Myocyte (in vitro differentiated cells): ENCODE measurements at regions not wholly inside any gene's neighbourhood (a gene's known extent, or its start where the extent isn't known, plus 50 kb on each side); places are given as distances from the start of the nearest gene placed in this dataset.
A peak's percentile ranks its signal among the peaks of the same experiment; 100 is the strongest.

Experiments
- DNase-seq: peaks from one replicate; pipeline ENCODE4 v3.0.0-alpha.2; 2012; ENCODE audit warnings: low read depth

GRCh38 chr4:123974386-123975149, 578.0 kb downstream of the SPRY1 start:
- DNase-seq: no peak

GRCh38 chr4:123976285-123976684, 579.7 kb downstream of the SPRY1 start:
- DNase-seq: peak; percentile 58

GRCh38 chr4:123976819-123977218, 580.2 kb downstream of the SPRY1 start:
- DNase-seq: no peak

DNA sequence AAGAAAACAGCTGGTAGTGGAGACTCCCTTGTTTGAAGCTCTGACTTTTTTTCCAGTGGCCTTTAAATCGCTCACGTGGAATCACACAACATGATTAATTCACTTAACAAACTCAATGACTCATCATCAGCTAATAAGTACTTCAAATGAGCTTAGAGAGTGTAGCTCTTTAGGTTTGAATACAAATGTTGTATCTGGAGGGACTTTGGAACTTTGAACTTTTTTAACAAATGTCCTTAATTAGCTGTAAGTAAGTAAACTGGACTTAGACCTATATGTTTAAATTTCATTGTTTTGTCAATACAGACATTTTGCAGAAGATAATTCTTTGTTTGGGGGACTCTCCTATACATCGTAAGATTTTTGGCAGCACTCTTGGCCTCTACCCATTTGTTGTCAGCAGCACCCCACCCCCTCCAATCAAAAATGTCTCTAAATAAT, 581.1 kb downstream of the SPRY1 start:
- peak; percentile 40 for DNase-seq

- DNase-seq: no peak
Measured at GRCh38 chr4:123978637-123979036, 582.0 kb downstream of the SPRY1 start.

- DNase-seq: no peak
Measured at GRCh38 chr4:123980736-123981300, 584.2 kb downstream of the SPRY1 start.

DNA sequence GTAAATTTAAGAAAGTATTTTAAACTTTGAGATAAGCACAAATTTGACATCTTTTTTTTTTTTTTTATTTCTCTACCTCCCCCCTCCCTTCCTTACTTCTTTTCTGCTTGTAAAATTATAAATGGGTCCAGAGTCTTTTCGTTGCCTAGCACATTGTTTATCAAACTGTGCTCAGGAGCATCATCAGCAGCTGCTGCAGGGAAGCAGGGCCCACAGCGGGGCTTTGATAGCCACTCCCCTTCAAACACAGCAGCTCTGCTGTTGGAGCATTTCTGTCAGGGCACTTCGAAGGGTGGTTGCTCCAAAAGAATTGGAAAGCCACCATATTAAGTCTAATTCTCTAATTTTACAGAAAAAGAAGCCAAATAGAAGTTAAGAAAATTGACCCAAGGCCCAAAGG, 588.3 kb downstream of the SPRY1 start:
- peak; percentile 32 for DNase-seq

DNA sequence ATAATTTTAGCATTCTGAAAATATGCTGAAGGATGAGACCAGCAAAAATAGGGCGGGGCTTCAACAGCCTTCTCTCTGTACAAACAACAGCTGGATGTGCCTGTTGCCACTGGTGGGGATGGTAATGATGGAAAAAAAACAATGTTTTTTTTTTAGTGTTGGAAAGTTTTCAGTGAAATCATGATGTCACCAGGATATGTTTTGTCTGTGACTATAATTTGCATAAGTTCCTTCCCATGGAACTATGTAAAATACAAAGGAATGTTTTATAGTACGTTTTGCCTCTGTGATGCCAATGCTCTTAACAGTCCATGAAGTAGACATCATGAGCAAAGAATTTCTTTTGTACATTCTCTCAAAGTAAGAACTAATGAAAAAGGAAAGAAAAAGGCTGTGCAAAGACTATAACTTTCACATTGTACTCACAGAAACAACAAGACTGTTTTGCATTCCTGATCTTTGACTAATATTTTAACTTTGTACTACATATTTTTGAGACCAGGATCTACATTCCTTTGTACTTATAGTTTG, 589.7 kb downstream of the SPRY1 start:
- DNase-seq: peak; percentile 94

GRCh38 chr4:123987408-123987807, 590.8 kb downstream of the SPRY1 start:
- DNase-seq: peak; percentile 17

GRCh38 chr4:123990310-123990870, 593.8 kb downstream of the SPRY1 start:
- no peak for DNase-seq

DNA sequence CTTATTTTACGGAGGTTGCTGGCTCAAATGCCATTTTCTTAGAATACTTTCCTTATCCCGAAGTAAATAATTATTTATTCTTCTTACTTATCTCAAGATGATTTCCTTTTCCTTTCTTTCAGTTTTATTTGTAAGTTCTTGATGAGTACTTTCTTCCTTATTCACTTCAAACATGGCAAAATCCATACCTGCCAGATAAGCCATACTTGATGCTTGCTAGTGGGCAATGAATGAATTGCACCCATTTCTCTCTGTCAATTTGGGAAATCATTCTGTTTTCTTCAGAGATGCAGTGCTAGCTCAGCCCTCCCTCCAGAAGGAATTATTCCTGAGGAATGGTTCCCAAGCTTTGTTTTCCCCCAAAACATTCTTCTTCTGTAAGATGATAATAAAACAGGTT, 598.3 kb downstream of the SPRY1 start:
- DNase-seq: no peak

GRCh38 chr4:123995936-123996335, 599.3 kb downstream of the SPRY1 start:
- peak; percentile 89 for DNase-seq

- peak; percentile 87 for DNase-seq
Measured at GRCh38 chr4:123996718-123997510, 600.3 kb downstream of the SPRY1 start.

DNA sequence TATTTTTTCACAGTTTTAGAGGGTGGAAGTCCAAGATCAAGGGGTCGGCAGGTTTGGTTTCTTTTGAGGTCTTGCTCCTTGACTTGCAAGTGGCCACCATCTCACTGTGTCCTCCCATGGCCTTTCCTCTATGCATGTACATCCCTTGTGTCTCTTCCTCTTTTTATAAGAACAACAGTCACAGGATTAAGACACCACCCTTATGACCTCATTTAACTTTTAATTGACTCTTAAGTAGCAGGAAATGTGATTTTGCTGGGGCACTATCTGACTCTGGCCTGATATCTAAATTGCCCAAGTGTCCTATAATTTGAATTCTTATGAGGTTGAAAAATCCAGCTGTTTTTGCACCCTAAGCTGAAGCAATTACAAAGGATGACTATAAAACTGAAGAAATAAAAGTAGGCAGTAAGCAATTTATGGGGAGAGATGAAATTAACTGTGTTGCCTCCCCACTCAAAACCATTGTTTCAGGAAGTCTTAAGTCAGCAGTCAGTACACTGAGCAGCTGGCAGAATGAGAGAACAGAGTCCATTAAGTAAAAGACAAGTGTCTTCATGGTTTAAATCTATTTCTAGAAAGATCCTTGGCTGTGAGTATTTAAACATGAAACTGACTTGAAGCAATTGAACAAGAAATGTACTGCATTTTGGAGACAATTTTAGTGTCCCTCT, 601.3 kb downstream of the SPRY1 start:
- no peak for DNase-seq

- no peak for DNase-seq
Measured at GRCh38 chr4:124000233-124000632, 603.6 kb downstream of the SPRY1 start.

GRCh38 chr4:124015766-124016165, 619.2 kb downstream of the SPRY1 start:
- DNase-seq: no peak

- DNase-seq: no peak
Measured at GRCh38 chr4:124017185-124017785, 620.7 kb downstream of the SPRY1 start.

GRCh38 chr4:124018383-124019317, 622.1 kb downstream of the SPRY1 start:
- DNase-seq: peak; percentile 75

- DNase-seq: peak; percentile 20
Measured at GRCh38 chr4:124019749-124020549, 623.4 kb downstream of the SPRY1 start.
